GM13976 (cell line): ENCODE measurements at regions not wholly inside any gene's neighbourhood (a gene's known extent, or its start where the extent isn't known, plus 50 kb on each side); places are given as distances from the start of the nearest gene placed in this dataset.

Source experiments
- DNase-seq: peaks from one replicate; pipeline ENCODE4 v3.0.0; 2012; ENCODE audit warnings: low spot score
- CTCF ChIP-seq: IDR thresholded peaks from 2 replicates; pipeline ENCODE4 v1.5.1; 2012; ENCODE audit warnings: borderline replicate concordance, mild to moderate bottlenecking; ENCODE audit not compliant: insufficient read depth; ENCODE audit errors: extremely low read depth, missing control alignments, control extremely low read depth
- in situ Hi-C: fragments of 300-500 bp; cut with MboI; formaldehyde crosslinking; loops from one replicate; pipeline ENCODE4 v1.12.0; 2022; ENCODE audit warnings: low sequenced_read_pairs, mixed read lengths, inconsistent platforms; ENCODE audit not compliant: unreplicated experiment

- in situ Hi-C loops = no loop called here
- no peak for TF ChIP-seq CTCF
- DNase-seq = no peak
Measured at GRCh38 chr20:21003902-21004301, 102.3 kb downstream of the LINC00237 start.

GRCh38 chr20:21002486-21002885, 103.7 kb downstream of the LINC00237 start:
- in situ Hi-C loops = no loop called here
- TF ChIP-seq CTCF = no peak
- no peak for DNase-seq

- DNase-seq = no peak
- in situ Hi-C loops = no loop called here
- TF ChIP-seq CTCF = no peak
Measured at GRCh38 chr20:20993372-20993771, 112.8 kb downstream of the LINC00237 start.

DNA sequence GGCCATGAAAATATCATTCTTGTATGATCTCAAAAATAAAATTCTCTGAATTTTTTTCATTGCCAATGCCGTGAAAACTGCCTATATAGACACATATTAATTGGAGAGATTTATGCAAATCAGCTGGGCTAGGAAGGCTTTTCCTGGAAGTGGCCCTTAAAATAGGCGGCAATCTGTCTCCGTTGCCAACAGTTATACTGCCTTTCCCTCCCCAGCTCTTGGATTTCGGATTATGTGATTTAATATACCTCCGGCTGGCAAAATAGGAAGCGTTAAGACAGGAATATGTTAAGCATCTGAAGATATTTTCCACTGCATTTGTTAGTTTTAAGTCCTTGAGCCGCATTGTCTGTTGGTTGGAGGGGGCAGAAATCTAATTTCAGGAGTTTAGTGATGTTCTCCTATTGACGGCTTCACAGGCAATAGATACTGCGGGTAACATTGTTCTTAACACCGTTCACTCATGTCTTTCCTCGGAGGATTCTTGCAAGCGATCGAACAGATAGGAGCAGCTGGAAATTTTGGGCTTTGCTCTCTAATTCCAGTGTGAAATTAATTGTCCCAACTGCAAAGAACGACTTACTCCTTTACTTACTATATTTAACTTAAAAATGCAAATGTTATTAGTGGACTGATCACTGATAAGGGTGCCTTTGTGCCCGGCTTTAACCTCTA, 113.3 kb downstream of the LINC00237 start:
- in situ Hi-C loops = no loop called here
- TF ChIP-seq CTCF = no peak

GRCh38 chr20:20992277-20992676, 113.9 kb downstream of the LINC00237 start:
- DNase-seq = no peak

More for the DNA sequence above, 113.3 kb downstream of the LINC00237 start:
- no peak for DNase-seq

DNA sequence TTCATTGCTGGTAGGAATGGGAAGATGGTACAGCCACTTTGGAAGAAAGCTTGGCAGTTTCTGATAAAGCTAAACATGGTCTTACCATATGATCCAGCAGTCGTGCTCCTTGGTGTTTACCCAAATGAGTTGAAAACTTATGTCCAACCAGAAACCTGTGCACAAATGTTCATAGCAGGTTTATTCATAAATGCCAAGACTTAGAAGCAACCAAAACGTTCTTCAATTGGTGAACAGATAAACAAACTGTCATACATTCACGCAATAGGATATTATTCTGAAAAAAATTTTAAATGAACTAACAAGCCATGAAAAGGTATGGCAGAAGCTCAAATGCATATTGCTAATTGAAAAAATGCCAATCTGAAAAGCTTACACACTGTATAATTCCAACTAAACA, 117.1 kb downstream of the LINC00237 start:
- in situ Hi-C loops = no loop called here

More at GRCh38 chr20:20992277-20992676, 113.9 kb downstream of the LINC00237 start:
- TF ChIP-seq CTCF = no peak
- in situ Hi-C loops = no loop called here

More for the DNA sequence above, 117.1 kb downstream of the LINC00237 start:
- DNase-seq = no peak
- TF ChIP-seq CTCF = no peak
